Fibroblast of skin of right biceps (primary cell): ENCODE measurements at regions not wholly inside any gene's neighbourhood (a gene's known extent, or its start where the extent isn't known, plus 50 kb on each side); places are given as distances from the start of the nearest gene placed in this dataset.
"Not testable (repeated sequence)": the region's sequence is repeated elsewhere in the genome, so short reads cannot be mapped to it uniquely, and the experiment has no call there.

ENCODE experiments used
- DNase-seq: peaks from one replicate; pipeline ENCODE4 v3.0.0-alpha.2; 2013

GRCh38 chr13:66144357-66144756 is 1085.8 kb downstream of the PCDH9 start:
- not testable (repeated sequence) for DNase-seq

- no peak for DNase-seq
Measured at GRCh38 chr13:66139701-66140100, 1090.4 kb downstream of the PCDH9 start.

GRCh38 chr13:66139250-66139649 is 1090.9 kb downstream of the PCDH9 start:
- DNase-seq, result no peak

GRCh38 chr13:66138172-66138811 is 1091.8 kb downstream of the PCDH9 start:
- no peak for DNase-seq

GRCh38 chr13:66137384-66137783 is 1092.8 kb downstream of the PCDH9 start:
- no peak for DNase-seq

- DNase-seq, result no peak
Measured at GRCh38 chr13:66128692-66129269, 1101.4 kb downstream of the PCDH9 start.

- no peak for DNase-seq
Measured at GRCh38 chr13:66128201-66128600, 1101.9 kb downstream of the PCDH9 start.

- no peak for DNase-seq
Measured at GRCh38 chr13:66117563-66117962, 1112.6 kb downstream of the PCDH9 start.

GRCh38 chr13:66113882-66114526 is 1116.1 kb downstream of the PCDH9 start:
- DNase-seq, result peak; percentile 71

- DNase-seq, result no peak
Measured at GRCh38 chr13:66111628-66112027, 1118.5 kb downstream of the PCDH9 start.

- no peak for DNase-seq
Measured at GRCh38 chr13:66106246-66106645, 1123.9 kb downstream of the PCDH9 start.

GRCh38 chr13:66102864-66103263 is 1127.3 kb downstream of the PCDH9 start:
- DNase-seq, result peak; percentile 45

- no peak for DNase-seq
Measured at GRCh38 chr13:66099825-66100224, 1130.3 kb downstream of the PCDH9 start.

- peak; percentile 19 for DNase-seq
Measured at GRCh38 chr13:66098931-66099628, 1131.1 kb downstream of the PCDH9 start.

- DNase-seq, result no peak
Measured at GRCh38 chr13:66089711-66090110, 1140.4 kb downstream of the PCDH9 start.

GRCh38 chr13:66087269-66087710 is 1142.8 kb downstream of the PCDH9 start:
- no peak for DNase-seq

- no peak for DNase-seq
Measured at GRCh38 chr13:66077132-66077689, 1152.9 kb downstream of the PCDH9 start.

- peak; percentile 33 for DNase-seq
Measured at GRCh38 chr13:66076417-66076816, 1153.7 kb downstream of the PCDH9 start.

GRCh38 chr13:66074018-66074615 is 1156.0 kb downstream of the PCDH9 start:
- no peak for DNase-seq

- DNase-seq, result not testable (repeated sequence)
Measured at GRCh38 chr13:66072097-66072496, 1158.0 kb downstream of the PCDH9 start.

- no peak for DNase-seq
Measured at GRCh38 chr13:66071608-66072007, 1158.5 kb downstream of the PCDH9 start.

- no peak for DNase-seq
Measured at GRCh38 chr13:66071029-66071428, 1159.1 kb downstream of the PCDH9 start.

- peak; percentile 46 for DNase-seq
Measured at GRCh38 chr13:66069570-66069969, 1160.6 kb downstream of the PCDH9 start.
